ENCODE measurements at regions not wholly inside any gene's neighbourhood (a gene's known extent, or its start where the extent isn't known, plus 50 kb on each side); places are given as distances from the start of the nearest gene placed in this dataset.

- no peak for DNase-seq
These were observed 54.5 kb downstream of the ADRA2A start for GRCh38 chr10:111131168-111131799.

- peak; percentile 24 for DNase-seq
These were observed 60.2 kb downstream of the ADRA2A start for GRCh38 chr10:111137007-111137406.

GRCh38 chr10:111137587-111137986, 60.8 kb downstream of the ADRA2A start:
- DNase-seq, result peak; percentile 20

- no peak for DNase-seq
These were observed 61.7 kb downstream of the ADRA2A start for GRCh38 chr10:111138544-111138943.

GRCh38 chr10:111139567-111139966, 62.7 kb downstream of the ADRA2A start:
- DNase-seq, result no peak

GRCh38 chr10:111142092-111142768, 65.4 kb downstream of the ADRA2A start:
- no peak for DNase-seq

- no peak for DNase-seq
These were observed 69.3 kb downstream of the ADRA2A start for GRCh38 chr10:111146025-111146640.

- DNase-seq, result no peak
These were observed 71.2 kb downstream of the ADRA2A start for GRCh38 chr10:111148025-111148424.

- DNase-seq, result no peak
These were observed 71.6 kb downstream of the ADRA2A start for GRCh38 chr10:111148440-111148839.

GRCh38 chr10:111150691-111151090, 73.9 kb downstream of the ADRA2A start:
- no peak for DNase-seq

GRCh38 chr10:111151595-111152307, 74.9 kb downstream of the ADRA2A start:
- no peak for DNase-seq

GRCh38 chr10:111156754-111157153, 79.9 kb downstream of the ADRA2A start:
- DNase-seq, result no peak

GRCh38 chr10:111158595-111158994, 81.8 kb downstream of the ADRA2A start:
- DNase-seq, result no peak

- DNase-seq, result no peak
These were observed 84.5 kb downstream of the ADRA2A start for GRCh38 chr10:111161109-111161874.

- DNase-seq, result no peak
These were observed 94.4 kb downstream of the ADRA2A start for GRCh38 chr10:111171183-111171582.

- DNase-seq, result no peak
These were observed 99.0 kb downstream of the ADRA2A start for GRCh38 chr10:111175787-111176186.

GRCh38 chr10:111177379-111177778, 100.5 kb downstream of the ADRA2A start:
- DNase-seq, result no peak

GRCh38 chr10:111179514-111179913, 102.7 kb downstream of the ADRA2A start:
- no peak for DNase-seq

- no peak for DNase-seq
These were observed 109.5 kb downstream of the ADRA2A start for GRCh38 chr10:111186358-111186757.

- DNase-seq, result no peak
These were observed 110.3 kb downstream of the ADRA2A start for GRCh38 chr10:111187096-111187495.

GRCh38 chr10:111199587-111199986, 122.8 kb downstream of the ADRA2A start:
- DNase-seq, result no peak

GRCh38 chr10:111200505-111201186, 123.8 kb downstream of the ADRA2A start:
- no peak for DNase-seq
